PC-3 (cell line): ENCODE measurements at regions not wholly inside any gene's neighbourhood (a gene's known extent, or its start where the extent isn't known, plus 50 kb on each side); places are given as distances from the start of the nearest gene placed in this dataset.

ENCODE experiments used
- CTCF ChIP-seq: fragments of 300-600 bp; sonication (generic); conservative IDR thresholded peaks from 2 replicates; pipeline ENCODE4 v1.5.1; 2017; ENCODE audit warnings: antibody characterized with exemption, low read depth, mild to moderate bottlenecking, low read length
- EZH2 ChIP-seq: fragments of 300-600 bp; sonication (generic); IDR thresholded peaks from one replicate; pipeline ENCODE4 v1.6.1; 2017; ENCODE audit warnings: antibody characterized with exemption, mild to moderate bottlenecking, low read length; ENCODE audit not compliant: unreplicated experiment
- EZH2phosphoT487 ChIP-seq: fragments of 300-600 bp; sonication (generic); IDR thresholded peaks from 2 replicates; pipeline ENCODE4 v1.6.1; 2018; ENCODE audit warnings: mild to moderate bottlenecking, antibody characterized with exemption, low read length, borderline replicate concordance

GRCh38 chr12:105854071-105854470, 284.7 kb downstream of the NUAK1 start:
- no peak for TF ChIP-seq CTCF
- TF ChIP-seq EZH2 = no peak
- TF ChIP-seq EZH2phosphoT487 = no peak
